ENCODE measurements at regions not wholly inside any gene's neighbourhood (a gene's known extent, or its start where the extent isn't known, plus 50 kb on each side); places are given as distances from the start of the nearest gene placed in this dataset.

DNA sequence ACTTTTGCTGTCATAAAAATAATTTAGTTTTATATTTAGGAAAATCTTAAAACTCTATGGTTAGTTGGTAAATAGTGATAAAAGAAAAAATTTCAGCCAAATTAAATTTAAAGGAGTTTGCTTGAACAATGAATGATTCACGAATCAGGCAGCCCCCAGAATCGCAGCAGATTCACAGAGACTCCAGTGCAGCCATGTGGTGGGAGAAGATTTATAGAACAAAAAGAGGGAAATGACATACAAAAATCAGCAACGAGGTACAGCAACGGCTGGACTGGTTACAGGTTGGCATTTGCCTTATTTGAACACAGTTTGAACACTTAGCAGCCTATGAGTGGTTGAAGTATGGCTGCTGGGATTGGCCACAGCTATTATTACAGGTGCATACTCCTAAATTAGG is 96.4 kb upstream of the MYCBP2 start:
- no peak for DNase-seq (ENCODE audit: low spot score)

DNA sequence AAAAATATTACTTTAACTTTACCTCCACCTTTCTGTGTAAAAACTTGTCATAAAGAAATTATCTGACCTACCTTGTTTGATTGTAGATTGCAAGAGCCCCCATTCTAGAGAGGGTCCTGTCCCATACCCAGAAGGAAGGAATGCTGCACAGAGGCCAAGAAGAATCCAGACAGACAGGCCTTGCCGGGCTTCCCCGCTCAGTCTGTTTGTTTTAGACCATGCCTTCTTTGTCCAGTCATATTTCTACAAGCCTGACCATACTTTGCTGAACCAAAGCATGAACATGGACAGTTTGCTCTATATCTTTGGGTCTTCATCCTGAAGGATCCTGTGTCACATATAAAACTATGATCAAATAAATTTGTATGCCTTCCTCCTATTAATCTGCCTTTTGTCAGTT is 95.8 kb upstream of the MYCBP2 start:
- no peak for DNase-seq (ENCODE audit: low spot score)

DNA sequence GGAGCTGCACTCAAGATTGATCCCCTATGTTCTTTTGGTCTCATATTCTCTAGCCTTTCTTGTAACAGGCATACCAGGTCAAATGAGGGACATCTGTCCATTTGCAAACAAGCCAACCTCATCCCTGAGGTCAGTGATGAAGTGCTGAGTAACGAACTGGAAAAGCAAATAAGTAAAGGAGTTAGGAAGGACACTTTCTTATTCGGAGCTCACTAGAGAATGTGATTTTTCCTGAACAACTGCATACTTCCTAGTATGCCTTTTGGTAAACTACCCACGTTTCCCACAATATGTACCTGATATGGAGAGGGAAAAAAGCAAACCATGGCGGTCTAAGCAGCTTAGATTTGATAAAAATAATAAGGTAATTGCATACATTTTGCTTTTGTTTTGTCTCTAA is 91.0 kb upstream of the MYCBP2 start:
- DNase-seq (ENCODE audit: low spot score): no peak

DNA sequence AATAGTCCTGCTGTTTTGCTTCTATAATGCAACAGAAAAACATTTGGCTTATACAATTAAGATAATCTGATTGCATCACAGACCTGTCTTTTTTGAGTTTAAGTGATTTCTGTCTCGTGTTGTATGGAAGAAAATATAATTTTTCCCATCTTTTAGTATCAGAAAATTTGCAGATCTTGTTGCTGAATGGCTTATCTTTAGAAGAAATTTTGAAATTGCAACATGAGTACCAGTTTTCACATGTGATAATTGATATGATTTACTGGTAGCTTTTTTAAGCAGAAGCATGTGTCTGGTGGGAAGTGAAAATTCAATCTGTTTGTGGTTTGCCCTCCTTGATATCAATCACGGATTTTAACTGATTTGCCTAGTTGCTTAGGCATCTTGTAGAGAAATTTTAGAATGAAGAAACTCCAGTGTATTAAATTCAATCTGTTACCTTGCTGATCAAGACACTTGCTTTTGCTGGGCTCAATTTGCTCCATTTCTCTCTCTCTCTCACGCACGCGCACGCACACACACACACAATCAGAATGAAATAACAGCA is 89.8 kb upstream of the MYCBP2 start:
- DNase-seq (ENCODE audit: low spot score): peak; percentile 13

DNA sequence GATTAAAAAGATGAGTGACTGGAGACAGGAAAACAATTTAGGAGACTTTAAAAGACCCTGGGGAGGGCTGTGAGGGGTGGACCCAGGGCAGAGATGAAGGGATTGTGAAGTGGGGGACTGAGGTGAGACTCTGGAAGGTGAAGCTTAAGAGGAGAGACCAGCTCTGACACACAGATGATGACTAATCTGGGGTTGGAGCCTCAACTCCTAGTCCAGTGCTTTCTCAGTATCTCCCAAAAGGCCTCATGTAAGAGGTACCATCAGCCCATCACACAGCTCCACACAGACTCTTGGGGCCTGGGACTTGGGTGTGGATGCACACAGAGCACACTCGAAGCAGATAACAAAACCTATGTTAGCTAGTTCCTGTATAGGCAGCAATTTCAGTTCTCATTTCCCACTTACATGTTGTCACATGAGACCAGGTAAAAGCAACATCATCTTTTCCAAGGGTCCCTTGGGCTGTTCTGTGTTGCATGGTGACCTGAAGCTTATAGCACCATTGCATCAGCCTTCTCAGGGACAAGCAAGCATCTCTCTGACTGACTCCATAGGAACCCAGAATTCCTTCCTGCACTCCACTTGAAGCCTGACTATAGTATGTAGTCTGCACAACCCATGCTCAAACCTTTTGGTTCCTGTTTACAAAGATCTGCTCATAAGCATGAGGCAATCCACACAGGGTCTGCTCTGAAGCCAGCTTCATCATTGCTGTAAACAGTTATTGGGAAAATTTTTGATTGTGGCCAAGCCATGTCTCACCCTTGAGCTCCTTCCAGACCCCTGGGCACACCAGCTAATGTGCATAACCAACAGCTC is 88.6 kb upstream of the MYCBP2 start:
- no peak for DNase-seq (ENCODE audit: low spot score)

DNA sequence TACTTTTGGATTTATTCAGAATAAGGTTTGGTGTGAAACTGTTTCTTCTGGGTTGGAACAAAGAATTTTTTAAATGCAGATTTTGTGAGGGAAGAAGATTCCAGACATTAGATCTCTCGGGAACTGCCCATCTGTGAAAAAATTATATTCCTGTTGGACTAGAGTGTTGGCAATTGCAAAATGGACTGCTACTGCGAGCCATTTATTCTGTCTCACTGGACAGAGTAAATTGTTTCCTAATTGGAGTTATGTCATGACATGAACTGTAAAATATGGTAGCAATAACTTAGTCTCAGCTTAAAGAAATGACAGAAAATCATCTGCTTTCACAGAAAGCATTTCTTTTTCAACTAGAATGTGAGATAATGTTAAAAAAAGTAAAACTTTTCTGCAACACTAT is 86.0 kb upstream of the MYCBP2 start:
- DNase-seq (ENCODE audit: low spot score): no peak

DNA sequence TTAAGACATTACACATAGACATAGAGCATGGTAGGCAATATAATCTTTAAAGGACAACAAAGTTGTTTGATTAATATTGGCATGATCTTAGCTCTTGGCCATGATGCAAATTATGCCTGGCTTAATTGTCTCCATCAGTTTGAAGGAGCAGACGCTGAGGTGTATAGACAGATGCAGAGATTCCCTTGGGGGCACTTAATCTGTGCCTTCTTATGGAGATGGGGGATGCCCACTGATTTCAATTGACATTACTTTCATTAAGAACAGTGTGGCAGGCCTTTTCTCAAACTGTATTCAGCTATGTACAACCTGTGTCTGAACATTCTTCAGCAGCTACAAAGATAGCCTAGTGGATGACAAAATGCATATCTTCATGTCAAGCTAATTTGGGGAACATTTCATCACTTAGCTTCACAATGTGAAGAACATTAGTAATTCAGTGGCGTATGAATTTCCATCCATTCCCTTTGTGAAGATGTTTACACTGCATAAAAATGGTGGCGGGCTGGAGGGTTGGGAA is 85.3 kb upstream of the MYCBP2 start:
- DNase-seq (ENCODE audit: low spot score): no peak

DNA sequence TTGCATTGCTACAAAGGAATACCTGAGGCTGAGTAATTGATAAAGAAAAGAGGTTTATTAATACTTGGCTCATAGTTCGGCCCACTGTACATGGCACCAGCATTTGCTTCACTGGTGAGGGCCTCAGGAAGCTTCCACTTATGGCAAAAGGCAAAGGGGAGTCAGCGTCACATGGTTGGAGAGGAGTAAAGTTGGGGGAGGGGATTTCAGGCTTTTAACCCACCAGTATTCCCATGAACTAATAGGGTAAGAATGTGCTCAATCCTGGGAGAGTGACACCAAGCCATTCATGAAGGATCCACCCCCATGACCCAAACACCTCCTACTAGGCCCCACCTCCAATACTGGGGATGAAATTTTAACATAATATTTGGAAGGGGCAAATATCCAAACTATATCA is 82.5 kb upstream of the MYCBP2 start:
- DNase-seq (ENCODE audit: low spot score): no peak

DNA sequence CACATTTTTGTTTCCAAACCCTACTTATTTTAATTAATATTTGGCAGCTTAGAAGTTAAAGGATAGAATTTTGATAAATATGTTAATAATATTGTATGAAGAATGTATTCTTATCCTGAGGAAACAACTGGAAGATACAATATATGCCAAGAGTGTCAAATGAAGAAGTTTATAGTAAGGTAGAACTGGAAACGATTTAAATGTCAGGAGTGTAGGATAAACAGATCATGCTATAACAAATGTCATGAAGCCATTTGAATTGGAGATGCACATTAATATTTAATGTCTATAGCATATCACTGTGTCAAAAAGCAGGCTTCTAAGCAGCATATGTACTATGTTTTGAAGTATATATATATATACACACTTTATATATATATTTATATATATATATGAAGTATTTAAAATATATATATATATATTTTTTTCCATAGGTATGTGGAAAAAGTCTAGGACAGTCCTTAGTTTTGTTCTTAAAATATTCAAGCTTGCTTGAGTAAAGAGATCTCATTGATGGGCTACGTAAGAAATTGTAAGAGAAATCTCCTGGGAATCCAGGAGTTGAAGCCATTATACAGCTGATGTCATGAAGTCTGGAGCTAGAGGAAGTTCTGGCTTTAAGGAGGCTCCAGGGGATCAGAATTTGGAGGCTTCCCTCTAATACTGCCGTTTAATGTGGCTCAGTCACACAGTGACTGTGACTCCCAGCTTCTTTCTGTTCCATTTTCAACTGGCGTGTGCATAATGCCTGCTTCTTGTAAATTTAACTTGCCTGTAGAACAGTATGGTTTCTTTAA is 79.9 kb upstream of the MYCBP2 start:
- no peak for DNase-seq (ENCODE audit: low spot score)

DNA sequence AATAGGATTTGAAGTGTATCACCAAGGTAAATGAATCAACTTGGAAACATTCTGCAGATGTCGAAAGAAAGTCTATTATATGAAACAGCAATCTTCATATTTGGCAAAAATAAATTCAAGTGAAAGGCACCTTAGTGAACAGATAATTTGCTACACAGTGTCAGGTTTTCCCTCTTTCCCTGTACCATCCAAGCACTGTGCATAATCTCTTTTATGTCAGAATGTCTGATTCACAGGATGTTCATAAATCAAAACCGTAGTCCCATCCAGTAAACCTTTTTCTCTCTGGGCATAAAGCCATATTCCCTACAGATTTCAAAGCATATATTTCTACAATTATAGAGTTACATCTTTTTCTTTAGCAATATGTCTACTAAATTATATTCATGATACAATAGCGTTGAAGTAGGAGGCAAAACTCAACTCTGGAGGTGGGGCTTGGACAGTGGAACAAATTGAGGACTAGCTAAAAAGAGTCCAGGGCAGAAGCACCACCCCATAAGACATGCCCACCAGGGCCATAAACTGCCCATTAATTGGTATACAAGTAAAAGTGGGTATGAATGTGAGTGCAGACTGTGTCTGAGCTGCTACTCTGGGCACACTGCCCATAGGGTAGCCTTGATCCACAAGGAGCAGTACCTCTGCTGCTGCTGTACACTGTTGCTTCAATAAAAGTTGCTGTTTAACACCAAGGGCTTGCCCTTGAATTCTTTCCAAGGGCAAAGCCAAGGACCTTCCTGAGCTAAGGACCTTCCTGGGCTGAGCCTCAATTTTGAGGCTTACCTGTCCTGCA is 72.1 kb upstream of the MYCBP2 start:
- no peak for DNase-seq (ENCODE audit: low spot score)

DNA sequence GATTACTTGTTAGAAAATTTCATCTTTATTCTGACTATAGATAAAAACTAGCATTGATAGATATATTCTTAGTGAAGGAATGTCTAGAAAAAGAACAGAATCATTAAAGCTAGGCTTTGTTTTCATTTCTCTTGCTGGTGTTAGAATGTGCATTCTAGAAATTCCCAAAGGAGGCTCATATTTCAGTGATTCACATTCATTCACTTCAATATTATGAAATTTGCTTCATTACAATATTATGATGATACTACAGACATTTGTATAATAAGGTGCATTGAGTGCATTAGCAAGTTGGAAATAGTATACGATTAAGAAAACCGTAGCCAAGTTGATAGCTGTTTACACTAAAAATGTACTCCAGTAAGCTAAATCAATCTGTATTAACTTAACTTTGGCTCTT is 70.7 kb upstream of the MYCBP2 start:
- no peak for DNase-seq (ENCODE audit: low spot score)

DNA sequence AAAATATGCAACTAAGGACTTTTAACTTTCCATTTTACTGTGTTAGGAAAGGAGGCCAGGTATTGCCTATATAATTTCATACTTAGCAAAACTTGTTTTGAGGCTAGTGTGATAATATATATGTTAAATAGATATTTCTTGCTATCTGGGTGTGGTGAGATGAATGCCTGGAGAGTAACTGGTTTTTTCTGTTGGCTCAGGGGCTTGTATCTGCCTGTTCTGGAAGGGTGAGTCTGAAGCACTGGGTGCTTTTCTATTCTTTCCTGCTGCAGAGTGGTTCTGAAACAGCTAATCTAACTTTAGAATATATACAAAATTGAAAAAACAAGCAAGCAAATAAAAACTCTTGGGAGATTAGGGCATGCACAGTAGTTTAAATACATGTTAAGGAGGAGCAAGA is 64.6 kb upstream of the MYCBP2 start:
- no peak for DNase-seq (ENCODE audit: low spot score)

DNA sequence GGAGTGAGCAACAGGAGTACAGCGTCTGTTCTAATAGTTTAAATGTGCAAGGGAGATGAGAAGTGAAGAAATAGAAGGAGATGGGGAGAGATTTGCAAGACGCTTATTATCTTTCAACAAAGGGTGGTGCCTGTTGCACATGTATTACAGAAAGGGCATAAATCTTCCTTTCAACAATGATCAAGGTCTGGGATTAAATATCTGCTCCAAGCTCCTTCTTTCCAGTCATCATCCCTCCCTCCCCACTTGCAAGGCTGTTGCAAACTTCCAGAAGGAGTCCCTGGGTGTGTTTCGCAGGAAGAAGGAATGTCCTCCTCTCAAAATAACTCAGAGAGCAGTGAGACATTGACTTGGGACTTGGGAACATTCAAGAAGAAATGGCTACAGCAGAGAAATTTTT is 63.5 kb upstream of the MYCBP2 start:
- no peak for DNase-seq (ENCODE audit: low spot score)

DNA sequence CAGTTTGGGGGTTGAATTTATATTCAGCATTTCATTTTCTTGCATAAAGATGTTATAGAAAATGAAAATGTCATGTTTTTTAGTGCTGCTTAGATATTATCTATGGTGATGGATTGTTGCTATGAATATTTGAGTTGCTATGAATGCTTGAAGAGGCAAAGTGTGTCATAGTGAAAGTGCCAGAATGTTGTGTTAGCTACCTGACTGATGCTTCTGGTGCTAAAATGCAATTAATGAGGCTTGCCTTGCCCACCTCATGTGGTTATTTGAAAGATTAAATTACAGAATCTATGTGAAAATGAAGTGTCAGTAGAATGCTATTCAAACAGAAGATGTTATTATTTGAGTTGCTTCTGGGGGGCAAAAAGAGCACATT is 62.7 kb upstream of the MYCBP2 start:
- DNase-seq (ENCODE audit: low spot score): no peak

DNA sequence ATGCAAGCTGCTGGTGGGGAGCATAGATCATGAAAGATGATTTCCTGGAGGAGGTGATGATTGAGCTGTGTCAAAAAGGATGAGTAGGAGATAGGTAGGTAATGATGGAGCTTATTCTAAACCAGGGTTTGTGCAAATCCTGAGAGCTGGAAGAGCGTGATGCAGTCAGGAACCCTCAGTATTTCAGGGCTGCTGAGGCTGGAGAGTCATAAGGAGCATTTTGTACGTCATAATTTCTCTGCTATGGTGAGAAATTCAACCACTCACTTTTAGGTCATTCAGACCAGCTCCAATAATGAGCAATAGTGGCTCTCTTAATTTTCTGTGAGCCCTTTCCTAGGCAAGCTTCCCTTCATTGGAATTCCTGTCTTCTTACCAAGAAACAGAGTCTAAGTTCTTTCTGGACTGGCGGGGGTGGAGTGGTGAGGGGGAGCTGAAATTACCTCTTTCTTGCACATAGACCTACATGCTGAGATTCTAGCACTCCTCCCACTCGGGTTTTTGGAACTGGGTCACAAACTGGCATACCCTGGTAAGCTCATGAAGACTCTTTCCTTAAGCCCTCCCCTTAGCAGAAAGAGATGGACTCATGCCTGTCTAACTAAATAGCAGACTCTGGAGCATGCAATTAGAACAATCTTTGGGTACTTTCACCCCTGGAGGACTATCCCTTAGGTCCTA is 62.2 kb upstream of the MYCBP2 start:
- DNase-seq (ENCODE audit: low spot score): no peak

DNA sequence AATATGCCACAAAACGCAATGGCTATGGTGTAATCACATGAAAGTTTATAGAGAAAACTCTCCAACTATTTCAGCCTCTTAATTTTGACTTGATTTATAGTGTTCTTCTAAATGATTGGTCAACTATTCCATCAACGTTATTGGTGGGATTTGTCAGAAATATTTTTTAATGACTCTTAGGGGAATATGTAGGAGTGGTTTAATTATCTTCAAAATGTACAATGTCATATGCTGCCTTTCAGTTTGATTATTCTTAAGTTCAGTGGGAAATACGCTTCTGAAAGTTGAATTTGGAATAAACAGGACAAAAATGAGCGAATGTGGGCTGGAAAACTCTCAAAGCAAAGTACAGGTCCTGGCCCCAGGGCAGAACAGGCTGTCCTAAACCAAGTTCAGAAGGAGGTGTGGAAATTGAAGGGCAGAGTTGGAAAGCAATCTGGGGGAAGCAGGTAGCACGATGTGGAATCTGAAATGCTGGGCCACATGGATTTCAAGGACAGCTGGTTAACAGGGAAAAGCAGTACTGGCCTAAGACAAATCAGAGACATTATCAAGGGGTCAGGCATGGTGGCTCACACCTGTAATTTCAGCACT is 60.8 kb upstream of the MYCBP2 start:
- DNase-seq (ENCODE audit: low spot score): no peak

DNA sequence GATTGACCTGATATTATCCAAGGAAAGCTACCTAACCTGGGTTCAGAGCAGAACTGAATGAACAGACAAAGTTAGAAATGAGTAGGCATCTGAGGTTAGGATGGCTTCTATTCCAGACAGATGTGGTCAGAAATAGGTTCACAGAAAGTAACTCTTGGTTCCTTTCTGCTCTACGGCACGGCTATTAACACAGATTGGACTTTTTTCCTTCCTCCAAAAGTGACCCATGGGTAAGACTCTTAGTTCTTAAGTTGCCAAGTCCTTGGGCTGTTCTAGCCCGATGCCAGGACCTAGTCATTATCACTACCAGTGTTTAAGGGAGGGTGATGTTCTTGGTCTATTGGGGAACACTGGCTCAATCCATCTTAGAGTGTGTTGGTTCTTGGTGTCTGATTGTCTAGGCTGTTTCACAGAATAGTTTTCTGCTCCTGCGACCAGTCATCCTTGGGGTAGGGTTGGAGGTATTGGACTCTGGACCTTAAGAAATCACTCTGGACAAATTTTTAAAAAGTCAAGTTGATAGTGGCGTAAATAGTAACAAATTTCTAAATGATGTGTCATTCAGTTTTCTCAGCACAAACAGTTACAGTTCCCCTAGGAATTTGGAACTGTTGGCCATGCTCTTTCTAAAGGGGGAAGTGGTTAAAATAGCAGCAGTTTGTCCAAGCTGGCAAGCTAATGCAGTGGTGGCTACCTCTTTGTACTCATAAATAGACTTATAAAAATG is 60.1 kb upstream of the MYCBP2 start:
- peak; percentile 17 for DNase-seq (ENCODE audit: low spot score)

DNA sequence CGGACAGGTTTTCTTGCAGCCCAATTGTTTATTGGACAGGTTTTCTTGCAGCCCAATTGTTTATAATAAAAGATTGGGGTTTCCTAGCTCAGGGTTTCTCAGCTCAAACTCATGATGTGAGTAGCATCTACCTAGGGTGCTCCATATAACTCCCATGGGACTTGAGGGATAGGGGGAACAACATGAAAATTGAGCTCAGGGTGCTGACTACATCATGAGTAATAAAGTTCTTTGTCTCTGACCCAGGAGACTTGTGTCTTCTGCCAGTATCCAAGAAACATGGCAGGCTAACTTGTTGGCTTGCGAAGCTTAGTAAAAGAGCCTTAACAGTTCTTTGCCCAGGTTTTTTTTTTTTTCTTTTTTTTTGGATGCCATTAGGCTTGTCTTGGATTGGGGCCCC is 59.2 kb upstream of the MYCBP2 start:
- no peak for DNase-seq (ENCODE audit: low spot score)

DNA sequence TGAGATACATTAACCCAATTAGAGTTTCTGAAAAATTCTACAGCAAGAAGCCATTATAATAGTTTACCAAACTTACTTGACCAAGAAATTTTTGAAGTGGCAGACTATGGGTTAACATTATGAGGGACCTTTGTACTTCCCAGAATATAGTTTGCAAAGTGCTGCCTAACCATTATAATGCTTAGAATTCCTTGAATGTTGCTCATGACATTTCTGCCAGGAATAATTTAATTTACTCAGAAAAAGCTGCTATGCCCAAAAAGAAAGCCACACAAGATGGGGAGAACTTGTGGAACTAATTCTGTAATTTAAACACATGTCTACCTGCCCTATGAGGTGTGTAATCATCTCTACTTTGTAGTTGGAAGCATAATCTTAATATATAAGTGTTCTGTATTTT is 58.1 kb upstream of the MYCBP2 start:
- no peak for DNase-seq (ENCODE audit: low spot score)

DNA sequence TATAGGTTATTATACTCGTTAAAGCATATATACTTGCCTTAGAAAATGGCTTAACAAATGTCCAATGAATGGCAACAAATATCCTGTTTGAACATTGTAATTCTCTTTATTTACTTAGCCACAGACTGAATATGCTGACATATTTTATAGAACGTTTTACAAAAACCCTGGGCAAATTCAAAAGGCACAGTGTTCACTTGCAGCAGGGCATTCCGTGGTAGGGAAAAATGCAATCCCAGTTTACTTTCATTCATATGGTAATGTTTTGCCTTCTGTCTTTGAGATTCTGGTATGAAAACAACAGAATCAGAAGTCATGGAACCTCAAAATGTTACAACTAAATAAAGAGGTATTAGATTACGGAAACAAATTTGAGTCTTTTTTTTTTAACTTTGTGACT is 56.2 kb upstream of the MYCBP2 start:
- no peak for DNase-seq (ENCODE audit: low spot score)

DNA sequence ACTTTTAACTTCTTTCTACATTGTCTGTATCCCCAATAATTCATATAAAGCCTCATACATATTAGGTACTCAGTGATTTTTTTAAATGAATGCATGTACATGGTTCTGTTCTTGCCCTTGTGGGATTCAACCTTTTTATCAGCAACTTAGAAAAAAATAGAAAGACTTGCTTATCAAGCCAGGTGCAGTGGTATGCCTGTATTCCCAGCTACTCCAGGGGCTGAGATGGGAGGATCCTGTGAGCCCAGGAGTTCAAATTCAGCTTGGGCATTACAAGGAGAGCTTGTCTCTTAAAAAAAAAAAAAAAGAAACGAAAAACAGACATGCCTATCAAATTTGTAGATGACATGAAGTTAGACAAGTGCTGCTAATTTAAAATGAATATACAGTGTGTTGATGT is 54.2 kb upstream of the MYCBP2 start:
- DNase-seq (ENCODE audit: low spot score): no peak
